IPS-20b (cell line): ENCODE measurements at regions not wholly inside any gene's neighbourhood (a gene's known extent, or its start where the extent isn't known, plus 50 kb on each side); places are given as distances from the start of the nearest gene placed in this dataset.
"Not testable (repeated sequence)": the region's sequence is repeated elsewhere in the genome, so short reads cannot be mapped to it uniquely, and the experiment has no call there.

ENCODE experiments used
- H3K27ac ChIP-seq: one replicate; pipeline ENCODE4 v1.5.1; 2013; ENCODE audit warnings: low read length
- H3K27me3 ChIP-seq: 2 replicates; pipeline ENCODE4 v1.6.1; 2013; ENCODE audit warnings: mild to moderate bottlenecking, low read length, inconsistent platforms; ENCODE audit not compliant: insufficient read depth
- H3K36me3 ChIP-seq: 2 replicates; pipeline ENCODE4 v1.6.1; 2013; ENCODE audit warnings: low read depth, mild to moderate bottlenecking, inconsistent platforms, low read length, moderate library complexity; ENCODE audit not compliant: insufficient read depth
- H3K4me1 ChIP-seq: 2 replicates; pipeline ENCODE4 v1.6.1; 2013; ENCODE audit warnings: mild to moderate bottlenecking, control low read depth, inconsistent platforms, low read length, moderate library complexity; ENCODE audit not compliant: insufficient read depth
- H3K4me3 ChIP-seq: 2 replicates; pipeline ENCODE4 v1.5.1; 2013; ENCODE audit warnings: mild to moderate bottlenecking, low read length, inconsistent platforms
- H3K9ac ChIP-seq: 2 replicates; pipeline ENCODE4 v1.6.1; 2013; ENCODE audit warnings: low read depth, mild to moderate bottlenecking, inconsistent platforms, low read length, moderate library complexity
- H3K9me3 ChIP-seq: 2 replicates; pipeline ENCODE4 v1.6.1; 2013; ENCODE audit warnings: mild to moderate bottlenecking, low read depth, low read length, inconsistent platforms; ENCODE audit not compliant: insufficient read depth

DNA sequence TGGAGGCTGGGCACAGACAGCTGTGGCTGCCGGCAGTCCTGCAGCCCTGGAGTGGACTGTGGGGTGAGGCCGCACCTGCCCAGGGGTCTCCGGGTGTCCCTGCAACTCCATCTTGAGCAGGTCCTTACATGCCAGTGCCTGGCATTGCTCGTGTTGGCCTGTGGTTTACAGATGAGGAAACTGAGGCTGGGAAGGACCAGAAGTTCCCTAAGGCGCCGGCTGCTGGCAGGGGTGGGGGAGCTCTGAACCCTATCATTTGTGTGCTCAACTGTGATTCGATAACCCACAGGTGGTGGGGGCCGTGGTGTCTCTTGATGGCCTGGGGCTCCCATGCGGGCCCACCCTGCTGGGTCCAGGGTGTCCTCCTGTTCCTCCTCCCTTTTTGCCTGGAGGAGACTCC is 181.1 kb upstream of the ZNF469 start:
- not testable (repeated sequence) for H3K36me3 ChIP-seq, H3K9me3 ChIP-seq, H3K27me3 ChIP-seq, H3K4me1 ChIP-seq, H3K9ac ChIP-seq, H3K27ac ChIP-seq, H3K4me3 ChIP-seq

DNA sequence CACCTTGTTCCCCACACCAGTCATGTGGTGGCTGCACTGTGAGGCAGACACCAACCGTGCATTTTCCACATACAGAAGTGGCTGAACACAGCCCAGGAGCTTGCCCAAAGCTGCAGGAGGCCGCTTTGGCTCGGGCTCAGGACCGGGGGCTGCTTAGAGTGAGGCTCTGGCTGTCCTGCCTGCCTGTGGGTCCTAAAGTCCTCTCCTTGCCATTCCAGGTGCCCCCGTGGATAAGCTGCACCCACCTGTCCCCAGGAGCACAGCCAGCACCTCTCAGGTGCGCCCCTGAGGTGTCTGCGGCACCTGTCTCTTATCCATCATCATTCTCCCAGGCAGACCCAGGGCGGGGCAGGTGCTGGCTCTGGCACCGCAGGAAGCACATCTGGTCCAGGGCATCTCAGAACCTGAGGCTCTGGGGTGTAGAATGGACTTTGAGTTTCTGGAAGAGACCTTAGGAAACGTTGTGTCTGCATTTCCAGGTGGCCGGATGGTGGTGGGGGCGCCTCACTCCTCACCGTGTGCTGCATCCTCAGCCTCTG is 180.5 kb upstream of the ZNF469 start:
- H3K27ac ChIP-seq, result no peak overlapping the region
- no peaks in the 10 kb centered on the region for H3K9me3 ChIP-seq
- no peak overlapping the region for H3K4me3 ChIP-seq
- no peak overlapping the region for H3K9ac ChIP-seq
- no peaks in the 10 kb centered on the region for H3K27me3 ChIP-seq
- no peaks in the 10 kb centered on the region for H3K36me3 ChIP-seq
- H3K4me1 ChIP-seq, result no peaks in the 10 kb centered on the region

DNA sequence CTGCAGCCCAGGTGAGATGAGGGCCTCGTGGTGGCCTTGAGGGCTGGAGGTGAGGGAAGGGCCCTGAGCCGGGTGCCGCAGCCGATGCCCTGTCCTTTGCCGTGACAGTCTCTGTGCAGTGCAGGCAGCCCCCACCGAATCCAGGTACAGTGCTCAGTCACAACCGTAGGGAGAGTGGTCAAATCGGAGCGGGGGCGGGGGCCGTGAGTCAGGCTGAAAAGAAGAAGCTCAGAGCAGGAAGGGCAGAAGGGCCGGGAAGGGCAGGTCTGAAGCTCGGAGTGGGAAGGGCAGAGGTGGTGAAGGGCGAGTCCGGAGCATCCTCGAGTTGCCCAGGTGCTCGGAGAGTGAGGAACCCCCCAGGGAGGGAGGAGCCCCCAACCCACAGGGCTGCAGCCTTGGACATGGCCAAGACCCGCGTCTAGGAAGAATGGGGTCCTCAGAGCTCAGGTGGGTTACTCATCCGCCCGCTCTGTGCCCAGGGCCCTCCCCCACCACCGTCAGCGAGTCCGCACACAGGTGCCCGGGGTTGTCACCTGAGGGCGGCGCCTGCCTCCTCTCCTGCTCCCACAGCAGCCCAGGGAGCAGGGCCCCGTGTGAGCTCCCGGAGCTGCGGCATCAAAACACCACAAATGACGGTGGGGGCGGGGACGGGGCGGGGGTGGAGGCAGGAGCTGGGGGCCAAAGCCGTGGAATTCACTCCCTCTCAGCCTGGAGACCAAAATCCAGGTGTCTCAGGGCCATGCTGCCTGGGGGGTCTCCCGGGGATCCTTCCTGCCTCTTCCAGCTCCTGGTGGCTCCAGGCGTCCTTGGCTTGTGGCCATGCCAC is 179.7 kb upstream of the ZNF469 start:
- not testable (repeated sequence) for H3K9me3 ChIP-seq, H3K4me3 ChIP-seq, H3K9ac ChIP-seq, H3K27ac ChIP-seq, H3K36me3 ChIP-seq, H3K4me1 ChIP-seq, H3K27me3 ChIP-seq

DNA sequence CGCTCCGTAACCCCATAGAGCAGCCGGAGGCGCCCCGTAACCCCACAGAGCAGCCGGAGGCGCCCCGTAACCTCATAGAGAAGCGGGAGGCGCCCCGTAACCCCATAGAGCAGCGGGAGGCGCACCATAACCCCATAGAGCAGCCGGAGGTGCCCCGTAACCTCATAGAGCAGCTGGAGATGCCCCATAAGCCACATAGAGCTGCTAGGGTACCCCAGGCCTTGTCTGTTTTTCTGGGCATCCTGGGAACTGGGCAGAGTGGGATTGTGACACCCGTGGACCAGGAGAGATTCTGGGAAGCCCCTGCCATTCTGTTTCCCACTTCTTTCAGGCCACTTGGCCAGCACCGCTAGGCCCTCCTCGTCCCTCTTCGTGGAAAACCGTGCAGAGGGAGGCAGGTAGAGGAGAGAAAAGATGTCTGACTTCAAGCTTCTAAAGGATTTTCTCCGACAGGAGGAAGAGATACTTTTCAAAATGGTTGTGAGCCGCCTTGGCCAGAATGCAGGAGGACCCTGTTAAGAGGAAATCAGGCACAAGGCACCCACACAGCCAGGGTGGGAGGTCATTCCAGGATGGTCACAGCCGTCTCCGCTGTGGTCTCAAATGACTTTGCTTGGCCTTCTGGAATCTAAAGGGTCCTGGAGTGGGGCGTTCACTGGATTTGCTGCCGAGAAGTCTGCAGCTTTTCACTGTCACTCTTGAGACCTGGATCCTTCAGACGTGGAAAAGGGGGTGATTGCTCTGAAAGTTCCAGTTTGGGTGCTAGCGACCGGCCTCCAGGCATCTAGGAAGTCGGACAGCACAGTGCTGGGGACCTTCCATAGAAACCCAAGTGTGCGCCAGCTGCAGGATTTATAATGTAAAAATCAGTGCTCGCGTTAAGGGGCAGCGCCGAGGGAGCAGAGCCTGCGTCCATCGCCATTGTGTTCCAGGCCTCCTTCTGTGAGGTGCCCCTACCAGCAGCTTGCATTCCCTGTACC is 178.3 kb upstream of the ZNF469 start:
- not testable (repeated sequence) for H3K4me3 ChIP-seq, H3K9me3 ChIP-seq, H3K4me1 ChIP-seq, H3K36me3 ChIP-seq, H3K9ac ChIP-seq, H3K27ac ChIP-seq, H3K27me3 ChIP-seq

DNA sequence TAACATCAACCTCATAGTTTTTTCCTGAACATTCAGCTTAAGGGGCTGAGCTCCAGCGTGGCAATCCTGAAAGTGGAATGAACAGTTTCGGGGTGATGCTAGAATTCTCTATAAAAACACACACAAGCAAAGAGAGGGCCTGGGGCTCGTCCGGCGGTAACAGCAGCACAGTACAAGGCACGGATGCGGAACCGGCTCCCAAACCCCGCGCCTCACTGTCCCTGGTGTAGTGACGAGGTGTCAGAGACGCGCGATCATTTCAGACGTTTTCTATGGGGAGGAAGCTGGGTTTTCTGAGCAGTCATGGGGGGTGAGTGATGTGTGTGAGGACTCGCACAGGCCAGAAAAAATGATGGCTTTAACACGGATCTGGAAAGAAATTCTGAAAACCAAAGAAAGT is 177.3 kb upstream of the ZNF469 start:
- not testable (repeated sequence) for H3K27me3 ChIP-seq, H3K4me1 ChIP-seq, H3K9me3 ChIP-seq, H3K4me3 ChIP-seq, H3K9ac ChIP-seq, H3K36me3 ChIP-seq, H3K27ac ChIP-seq

DNA sequence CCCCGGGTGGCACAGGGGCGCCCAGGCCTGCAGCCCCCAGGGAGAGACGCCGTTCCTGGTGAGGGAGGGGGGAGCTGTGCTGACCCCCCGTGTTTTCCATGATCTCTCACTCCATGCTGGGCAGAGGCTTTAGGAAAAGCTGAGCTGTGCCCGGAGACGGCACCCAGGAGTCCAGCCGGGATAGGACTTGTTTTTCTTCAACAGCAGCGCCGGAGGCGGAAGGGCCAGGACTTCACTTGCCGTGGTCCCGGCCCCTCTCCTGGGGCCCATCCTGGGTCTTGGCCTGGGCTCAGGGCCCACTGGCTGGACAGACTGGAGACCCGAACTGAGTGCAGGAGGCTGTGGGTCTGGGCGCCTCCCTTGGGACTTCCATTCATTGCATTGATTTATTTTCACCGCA is 176.8 kb upstream of the ZNF469 start:
- H3K27ac ChIP-seq, H3K27me3 ChIP-seq, H3K9me3 ChIP-seq, H3K36me3 ChIP-seq, H3K9ac ChIP-seq, H3K4me1 ChIP-seq, H3K4me3 ChIP-seq: not testable (repeated sequence)

DNA sequence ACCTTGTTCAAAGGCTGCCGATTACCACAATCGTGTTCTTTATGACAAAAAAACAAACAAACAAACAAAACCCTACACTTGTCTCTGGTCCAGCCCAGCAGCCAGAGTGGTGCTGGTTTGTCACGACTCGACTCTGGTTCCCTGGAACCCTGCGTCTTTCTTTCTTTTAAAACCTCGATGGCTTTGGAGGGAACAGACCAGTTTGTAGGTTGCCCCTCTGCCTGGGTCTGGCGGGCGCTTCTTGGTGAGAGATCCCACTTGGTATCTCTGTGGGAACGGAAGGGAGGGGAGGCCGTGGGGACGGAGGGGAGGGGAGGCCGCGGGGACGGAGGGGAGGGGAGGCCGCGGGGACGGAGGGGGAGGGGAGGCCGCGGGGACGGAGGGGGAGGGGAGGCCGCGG is 176.2 kb upstream of the ZNF469 start:
- H3K27me3 ChIP-seq, H3K9me3 ChIP-seq, H3K9ac ChIP-seq, H3K27ac ChIP-seq, H3K4me1 ChIP-seq, H3K36me3 ChIP-seq, H3K4me3 ChIP-seq: not testable (repeated sequence)

DNA sequence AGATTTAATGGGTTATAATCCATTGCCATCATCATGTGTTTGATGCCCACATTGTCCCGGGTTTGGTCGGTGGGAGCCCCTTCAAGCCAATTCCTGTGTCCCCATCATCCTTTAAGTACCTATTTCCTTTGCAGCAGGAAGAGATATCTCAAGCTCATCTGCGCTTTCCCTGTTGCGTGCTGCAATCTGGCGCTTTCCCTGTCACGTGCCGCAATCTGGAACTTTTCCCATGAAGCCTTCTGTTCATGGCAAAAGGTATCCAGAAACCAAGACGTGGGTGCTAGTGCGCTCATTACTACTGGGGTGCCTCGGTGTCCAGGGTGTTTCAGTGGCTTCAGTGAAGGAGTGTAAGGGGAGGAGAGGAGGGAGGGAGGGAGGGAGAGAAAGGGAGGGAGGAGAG is 174.6 kb upstream of the ZNF469 start:
- no peak overlapping the region for H3K4me3 ChIP-seq
- H3K9me3 ChIP-seq, result no peaks in the 10 kb centered on the region
- no peaks in the 10 kb centered on the region for H3K27me3 ChIP-seq
- H3K9ac ChIP-seq, result no peak overlapping the region
- no peaks in the 10 kb centered on the region for H3K4me1 ChIP-seq
- no peaks in the 10 kb centered on the region for H3K36me3 ChIP-seq
- H3K27ac ChIP-seq, result no peak overlapping the region

DNA sequence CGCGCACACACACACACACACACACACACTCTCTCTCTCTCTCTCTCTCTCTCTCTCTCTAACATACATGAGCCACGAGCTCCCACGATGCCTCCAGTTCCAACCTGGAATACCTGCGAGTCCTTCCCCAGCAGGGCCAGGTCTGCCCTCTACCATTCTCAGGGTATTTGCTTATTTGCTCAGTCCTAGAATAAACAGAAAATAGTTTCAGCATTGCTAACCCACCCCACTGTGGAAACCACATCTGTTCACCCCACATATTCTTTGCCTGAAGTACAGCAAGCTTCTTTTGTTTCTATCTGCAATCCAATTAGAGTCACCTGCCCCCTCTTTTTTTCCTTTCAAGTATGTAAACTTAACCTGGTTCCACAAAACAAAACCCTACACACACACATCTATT is 174.0 kb upstream of the ZNF469 start:
- H3K9me3 ChIP-seq, H3K4me3 ChIP-seq, H3K9ac ChIP-seq, H3K27me3 ChIP-seq, H3K36me3 ChIP-seq, H3K27ac ChIP-seq, H3K4me1 ChIP-seq: not testable (repeated sequence)

DNA sequence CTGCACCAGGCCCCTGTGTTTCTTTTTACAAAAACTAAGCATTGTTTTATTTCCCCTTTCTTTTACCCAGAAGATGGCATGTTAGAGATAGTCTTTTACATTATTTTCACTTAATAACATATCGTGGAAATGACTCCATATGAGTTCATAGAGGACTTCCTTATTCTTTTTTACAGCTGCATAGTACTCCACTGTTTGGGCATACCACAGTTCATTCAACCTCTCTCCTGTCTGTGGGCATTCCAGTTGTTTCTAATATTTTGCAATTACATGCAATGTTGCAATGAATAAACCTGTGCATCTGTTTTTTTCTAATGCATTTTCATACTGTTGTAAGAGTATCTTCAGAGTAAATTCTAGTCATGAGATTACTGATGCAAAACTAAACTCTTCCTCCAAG is 173.2 kb upstream of the ZNF469 start:
- not testable (repeated sequence) for H3K9ac ChIP-seq, H3K9me3 ChIP-seq, H3K27ac ChIP-seq, H3K27me3 ChIP-seq, H3K36me3 ChIP-seq, H3K4me3 ChIP-seq, H3K4me1 ChIP-seq

DNA sequence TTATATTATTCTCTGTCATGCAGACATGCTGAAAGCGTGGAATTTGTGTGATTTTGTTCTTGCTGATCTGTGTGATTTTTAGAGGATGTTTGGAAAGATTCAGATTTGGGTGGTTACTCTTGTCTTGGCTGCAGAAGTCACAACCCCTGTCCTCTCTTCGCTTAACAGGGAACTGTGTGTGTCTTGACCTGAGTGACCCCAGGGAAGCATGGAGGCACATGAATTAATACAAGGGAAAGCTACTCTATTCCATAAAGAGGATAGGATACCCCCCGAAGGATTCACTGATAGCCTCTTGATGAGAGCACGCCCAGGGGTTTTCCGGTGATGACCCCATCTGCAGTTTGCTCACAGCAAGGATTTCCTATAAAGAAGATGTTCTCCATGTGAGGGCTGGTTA is 168.8 kb upstream of the ZNF469 start:
- H3K4me3 ChIP-seq, H3K9ac ChIP-seq, H3K9me3 ChIP-seq, H3K27me3 ChIP-seq, H3K36me3 ChIP-seq, H3K27ac ChIP-seq, H3K4me1 ChIP-seq: not testable (repeated sequence)
